Activated CD4-positive, alpha-beta T cell treated with anti-CD3 and anti-CD28 coated beads for 48 hours (primary cell): ENCODE measurements at regions not wholly inside any gene's neighbourhood (a gene's known extent, or its start where the extent isn't known, plus 50 kb on each side); places are given as distances from the start of the nearest gene placed in this dataset.

Experiments
- DNase-seq: peaks from one replicate; pipeline ENCODE4 v3.0.0-alpha.2; 2020

DNA sequence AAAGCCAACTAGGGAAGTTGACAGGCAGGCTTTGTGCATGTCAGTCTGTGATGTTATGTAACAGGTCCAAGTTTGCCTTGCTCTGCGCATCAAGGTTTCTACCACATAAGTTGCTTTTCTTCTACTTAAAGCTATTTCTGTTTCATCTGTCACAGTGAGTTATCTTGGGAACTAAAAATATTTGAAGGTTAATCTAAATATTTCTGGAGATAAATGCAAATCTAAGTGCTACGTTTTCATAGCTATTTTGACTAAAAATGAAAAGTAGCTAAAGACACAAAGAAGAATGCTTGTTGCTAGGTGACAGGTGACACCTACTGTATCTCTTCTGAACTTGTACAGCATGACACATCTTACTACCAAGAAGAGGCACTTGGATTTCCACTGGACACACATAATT lies 135.6 kb downstream of the KLF12 start:
- DNase-seq = no peak

- no peak for DNase-seq
Observed at GRCh38 chr13:73997964-73998363, 136.2 kb downstream of the KLF12 start.

- DNase-seq = no peak
Observed at GRCh38 chr13:73996569-73996968, 137.6 kb downstream of the KLF12 start.

DNA sequence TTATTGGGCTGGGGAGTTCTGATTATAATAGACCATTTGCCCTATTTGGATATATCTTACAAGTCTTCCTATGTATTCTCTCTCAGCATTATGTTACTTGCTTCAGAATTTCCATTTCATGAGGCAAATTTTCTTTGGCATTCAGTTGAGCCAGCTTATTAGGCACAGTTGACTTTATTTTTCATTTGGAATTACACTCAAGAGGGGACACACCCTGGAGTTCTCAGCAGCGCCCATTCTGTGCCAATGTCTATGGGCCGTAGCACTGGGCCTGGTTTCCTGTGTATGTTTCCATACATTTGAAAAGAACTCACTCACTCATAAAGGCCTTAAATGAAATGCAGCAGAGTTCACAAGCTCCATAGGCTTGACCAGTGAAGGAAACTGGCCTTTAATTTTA lies 138.5 kb downstream of the KLF12 start:
- DNase-seq = no peak

DNA sequence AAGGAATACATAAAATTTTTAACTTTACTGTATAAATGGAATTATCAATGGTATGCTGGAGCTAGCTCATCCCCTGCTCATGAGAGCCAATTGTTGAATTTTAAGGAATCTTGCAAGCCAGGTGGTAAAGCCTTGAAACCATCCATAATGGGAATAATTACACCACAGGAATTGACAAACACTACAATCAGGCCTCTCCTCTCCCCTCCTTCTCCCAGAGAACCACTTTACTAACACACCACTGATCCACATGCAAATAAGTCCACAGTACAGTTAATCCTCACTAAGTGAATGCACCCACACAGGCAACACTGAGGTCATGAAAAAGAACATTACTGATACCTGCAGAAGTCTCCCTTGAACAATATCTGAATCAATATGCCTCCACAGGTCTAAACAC lies 140.5 kb downstream of the KLF12 start:
- DNase-seq = no peak

DNA sequence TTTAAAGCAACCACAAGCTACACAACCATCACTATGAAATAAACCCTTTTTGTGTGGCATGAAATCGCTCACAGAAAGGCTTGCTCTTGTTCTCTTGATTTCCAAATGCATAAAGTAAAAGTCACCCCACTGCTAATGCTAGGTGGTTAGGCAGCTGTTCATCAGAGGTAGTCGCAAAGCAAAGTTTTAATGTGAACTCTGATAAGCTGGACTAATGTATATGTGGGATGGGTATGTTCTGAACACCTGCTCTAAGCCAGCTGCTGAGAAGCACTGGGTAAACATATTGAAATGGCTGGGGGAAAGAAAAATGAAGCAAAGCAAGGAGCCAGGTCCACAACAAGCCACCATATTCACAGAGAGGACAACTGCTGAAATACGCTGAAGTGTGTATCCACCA lies 142.3 kb downstream of the KLF12 start:
- no peak for DNase-seq

DNA sequence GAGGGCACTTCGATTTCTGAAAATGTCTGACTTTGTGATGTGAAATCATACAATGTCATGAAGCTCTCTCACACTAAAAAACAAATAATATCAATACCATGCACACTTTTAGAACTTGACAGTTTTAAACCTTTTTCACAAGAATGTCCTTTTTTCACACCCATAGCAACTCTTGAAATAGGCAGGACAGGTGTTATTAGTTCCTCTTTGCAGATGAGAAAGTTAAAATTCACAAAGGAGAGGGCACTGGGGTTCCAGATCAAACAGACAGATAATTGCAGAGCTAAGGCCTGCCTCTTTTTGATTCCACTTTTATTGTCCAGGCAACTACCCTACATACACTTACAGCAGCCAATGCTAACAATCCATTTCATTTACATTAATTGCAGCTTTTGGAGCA lies 142.8 kb downstream of the KLF12 start:
- DNase-seq = no peak

GRCh38 chr13:73989244-73989843 lies 144.9 kb downstream of the KLF12 start:
- DNase-seq = no peak

- DNase-seq = no peak
Observed at GRCh38 chr13:73988461-73988860, 145.7 kb downstream of the KLF12 start.

- no peak for DNase-seq
Observed at GRCh38 chr13:73987618-73988017, 146.6 kb downstream of the KLF12 start.

DNA sequence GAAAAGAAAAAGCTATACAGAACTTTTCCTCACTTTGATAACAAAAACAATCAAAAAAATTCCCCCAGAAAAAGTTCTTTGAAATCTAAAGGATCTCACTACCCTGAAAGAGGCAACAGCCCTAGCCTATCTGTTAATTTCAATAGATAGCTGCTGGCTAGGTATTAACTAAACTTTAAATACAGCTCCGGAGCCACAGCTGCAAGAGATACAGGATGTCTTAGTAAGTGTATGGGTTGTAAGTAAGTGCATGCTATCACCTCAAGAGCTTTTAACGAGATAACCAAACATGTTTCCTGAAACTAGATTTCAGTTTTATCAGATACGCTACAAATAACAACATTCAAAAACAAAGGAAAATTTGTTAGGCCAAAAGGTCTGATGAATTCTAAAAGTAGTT lies 148.4 kb downstream of the KLF12 start:
- no peak for DNase-seq

DNA sequence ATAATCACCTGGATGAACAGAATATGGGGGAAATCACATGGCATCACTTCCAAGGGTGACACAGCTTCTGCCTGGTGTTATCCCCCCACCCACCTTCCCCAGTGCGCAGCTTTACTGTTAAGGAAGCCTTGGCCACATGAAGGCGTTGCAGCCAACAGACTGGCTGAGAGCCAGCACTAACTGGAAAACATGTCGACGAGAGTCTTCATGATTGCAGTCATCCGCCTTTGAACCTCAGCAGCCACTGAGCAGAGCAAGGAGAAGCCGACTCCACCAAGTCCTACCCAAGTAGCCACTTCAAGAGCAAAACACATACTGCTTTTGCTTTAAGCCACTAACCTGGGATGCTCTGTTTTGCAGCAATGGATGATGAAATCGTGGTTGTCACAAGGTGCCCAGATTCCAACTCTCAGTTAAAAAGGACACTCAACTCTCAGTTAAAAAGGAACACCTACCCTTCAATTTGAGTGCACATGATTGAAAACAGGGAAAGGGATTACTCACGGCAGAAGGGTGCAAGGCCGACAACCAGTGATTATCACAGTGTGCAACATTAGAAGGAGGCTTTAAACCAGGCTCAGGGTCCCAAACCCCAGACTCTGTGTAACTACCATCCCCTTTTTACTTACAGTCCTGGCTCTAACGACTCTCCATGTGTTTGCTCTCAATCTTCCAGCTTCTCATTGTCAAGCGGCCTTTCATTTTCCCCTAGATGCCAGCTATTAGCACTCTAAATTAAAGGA lies 149.1 kb downstream of the KLF12 start:
- peak; percentile 85 for DNase-seq

DNA sequence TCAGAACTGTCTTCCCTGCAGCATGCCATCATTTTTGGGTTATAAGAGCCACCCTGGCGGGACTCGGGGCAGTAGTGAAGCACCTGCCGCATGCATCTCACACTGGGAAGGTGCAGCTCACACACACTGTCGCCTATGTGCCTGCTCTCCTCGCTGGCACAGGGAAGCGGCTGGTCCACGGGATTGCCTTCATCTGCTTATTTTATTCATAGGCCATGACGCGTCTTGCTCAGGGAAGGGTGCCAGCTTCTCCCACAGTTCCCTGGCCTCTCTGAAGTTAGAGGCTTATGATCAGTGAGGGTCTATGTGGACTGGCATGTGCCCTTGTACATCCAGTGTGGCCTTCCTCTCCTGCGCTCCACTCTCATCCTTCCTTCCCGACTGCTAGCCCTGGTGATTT lies 150.0 kb downstream of the KLF12 start:
- DNase-seq = no peak

DNA sequence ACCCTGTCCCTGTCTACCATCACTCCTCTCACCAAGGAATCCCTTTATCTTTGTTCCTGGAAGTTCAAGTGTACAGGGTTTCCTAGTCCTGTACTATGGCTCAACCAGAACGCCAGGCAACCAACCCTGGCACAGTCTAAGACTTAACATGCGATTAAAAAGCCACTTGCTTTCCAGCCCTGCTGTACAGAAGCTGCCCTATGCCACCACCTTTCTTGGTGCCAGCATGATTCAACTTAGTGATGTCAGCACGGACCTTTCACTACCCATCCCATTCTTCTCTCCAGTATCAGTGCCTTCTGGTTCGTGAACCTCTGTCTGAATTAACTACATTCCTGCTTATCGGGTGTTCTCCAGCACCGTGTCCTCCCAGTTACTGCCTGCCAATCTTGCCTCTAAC lies 151.1 kb downstream of the KLF12 start:
- DNase-seq = no peak

DNA sequence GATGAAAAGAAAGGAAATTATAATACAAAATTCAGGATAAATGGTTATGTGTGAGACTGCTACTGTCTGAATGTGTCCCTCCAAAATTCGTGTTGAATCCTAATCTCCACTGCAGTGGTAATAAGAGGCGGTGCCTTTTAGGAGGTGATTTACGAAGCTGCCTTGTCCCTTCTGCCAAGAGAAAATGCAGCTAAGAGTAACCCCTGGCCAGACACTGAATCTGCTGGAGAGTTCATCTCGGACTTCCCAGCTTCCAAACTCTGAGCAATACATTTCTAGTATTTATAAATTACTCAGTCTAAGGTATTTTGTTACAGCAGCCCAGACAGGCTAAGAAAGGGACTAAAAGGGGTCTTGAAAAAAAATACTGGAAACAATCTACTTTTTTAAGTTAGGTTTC lies 152.6 kb downstream of the KLF12 start:
- no peak for DNase-seq

DNA sequence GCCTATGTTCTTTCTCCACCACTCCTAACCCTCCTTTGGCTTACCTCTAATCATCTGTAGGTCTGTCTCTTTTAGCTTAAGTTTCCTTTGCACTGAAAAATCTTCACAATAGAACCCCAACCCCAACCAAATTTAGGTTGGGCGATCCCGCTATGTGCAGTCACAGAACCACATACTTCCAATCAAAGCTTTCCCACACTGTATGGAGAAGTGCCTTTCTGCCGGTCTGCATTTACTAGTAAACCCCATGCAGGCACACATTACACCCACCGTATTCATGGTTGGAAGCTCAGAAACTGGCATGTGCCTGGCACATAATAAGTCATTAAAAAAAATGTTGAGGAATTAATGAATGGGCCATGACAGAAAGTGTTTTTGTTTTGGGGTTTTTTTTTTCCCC lies 158.4 kb downstream of the KLF12 start:
- no peak for DNase-seq

DNA sequence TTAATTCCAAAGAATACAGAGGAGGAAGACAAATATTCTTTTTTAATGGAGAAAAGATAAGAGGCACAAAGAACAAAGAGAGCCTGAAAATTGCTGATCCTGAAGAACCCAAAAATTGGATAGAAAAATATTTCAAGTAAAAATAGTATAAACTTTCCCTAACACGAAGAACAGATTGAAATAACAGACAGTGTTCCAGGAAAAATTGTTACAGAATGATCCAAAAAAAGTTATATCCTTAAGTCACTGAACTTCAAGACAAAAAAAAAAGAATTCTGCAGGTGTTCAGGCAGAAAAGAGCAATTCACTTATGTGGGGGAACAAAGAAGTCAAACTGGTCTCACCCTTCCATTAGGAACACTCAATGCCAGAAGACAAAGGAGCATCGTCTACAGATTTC lies 160.2 kb downstream of the KLF12 start:
- DNase-seq = no peak

DNA sequence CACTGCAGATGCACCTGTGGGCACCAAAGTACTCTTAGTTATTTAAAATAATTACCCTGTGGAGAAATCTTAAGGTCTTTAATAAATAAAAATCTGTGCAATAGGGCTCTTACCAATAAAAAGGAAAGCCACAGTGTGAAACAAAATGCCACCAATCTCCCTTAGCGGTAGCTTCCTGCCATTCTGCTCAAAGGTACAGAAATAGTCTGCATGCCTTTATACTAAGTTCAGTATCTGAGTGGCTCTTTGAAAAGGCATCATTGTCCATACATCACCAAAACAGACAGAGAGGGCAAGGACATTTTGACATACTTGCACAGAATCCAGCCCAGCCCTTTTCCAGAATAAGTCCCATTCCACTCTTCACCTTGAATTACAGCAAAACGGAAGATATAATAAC lies 161.0 kb downstream of the KLF12 start:
- no peak for DNase-seq

GRCh38 chr13:73972545-73972944 lies 161.7 kb downstream of the KLF12 start:
- DNase-seq = no peak

DNA sequence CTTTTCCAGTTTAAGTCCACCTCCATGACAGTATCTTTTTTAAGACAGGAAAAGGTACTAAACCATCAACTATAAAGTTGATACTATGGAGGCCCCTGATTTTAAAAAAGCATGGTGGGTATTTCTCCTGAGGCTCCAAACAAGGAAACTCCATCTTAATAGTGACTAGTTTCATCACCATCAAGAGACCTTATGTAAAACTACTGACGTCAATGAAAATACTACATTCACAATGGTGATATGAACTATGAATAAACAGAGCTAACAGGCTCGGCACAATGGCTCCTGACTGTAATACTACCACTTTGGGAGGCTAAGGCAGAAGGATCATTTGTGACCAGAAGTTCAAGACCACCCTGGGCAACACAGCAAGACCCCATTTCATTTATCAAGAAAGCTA lies 162.7 kb downstream of the KLF12 start:
- DNase-seq = no peak

GRCh38 chr13:73970421-73971055 lies 163.7 kb downstream of the KLF12 start:
- no peak for DNase-seq

DNA sequence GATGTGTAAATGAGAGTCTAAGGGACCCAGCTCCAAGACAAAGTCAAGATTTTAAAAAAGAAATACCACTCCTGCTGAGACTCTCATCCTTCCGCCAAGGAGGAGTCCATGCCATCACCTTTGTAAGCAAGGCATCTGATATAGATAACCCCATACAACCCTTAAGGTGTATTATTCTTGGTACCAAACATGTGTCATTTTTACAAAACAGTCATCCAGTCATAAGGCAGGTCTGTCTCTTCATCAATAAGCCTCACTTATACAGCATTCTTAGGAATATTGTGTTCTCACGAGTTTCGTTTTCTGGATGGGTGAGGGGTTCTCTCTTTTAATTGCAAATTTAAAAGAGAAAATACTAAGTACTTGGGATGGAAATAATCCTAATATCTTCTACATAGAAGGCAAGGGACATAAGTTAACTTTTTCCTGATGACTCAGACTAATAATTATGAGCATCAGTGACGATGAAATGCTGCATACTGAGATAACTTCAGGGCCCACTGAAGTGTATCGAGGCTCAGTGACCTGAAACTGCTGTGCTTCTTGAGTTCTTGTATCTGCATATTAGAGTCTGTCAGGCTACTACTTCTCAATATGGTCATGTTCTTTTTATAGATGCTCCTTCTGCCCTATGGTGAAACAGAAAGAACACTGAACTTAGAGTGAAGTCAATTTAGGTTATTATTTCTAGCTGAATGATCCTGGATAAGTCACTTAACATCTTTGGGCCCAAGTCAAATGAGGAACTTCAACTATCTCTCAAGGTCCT lies 166.6 kb downstream of the KLF12 start:
- DNase-seq = no peak

DNA sequence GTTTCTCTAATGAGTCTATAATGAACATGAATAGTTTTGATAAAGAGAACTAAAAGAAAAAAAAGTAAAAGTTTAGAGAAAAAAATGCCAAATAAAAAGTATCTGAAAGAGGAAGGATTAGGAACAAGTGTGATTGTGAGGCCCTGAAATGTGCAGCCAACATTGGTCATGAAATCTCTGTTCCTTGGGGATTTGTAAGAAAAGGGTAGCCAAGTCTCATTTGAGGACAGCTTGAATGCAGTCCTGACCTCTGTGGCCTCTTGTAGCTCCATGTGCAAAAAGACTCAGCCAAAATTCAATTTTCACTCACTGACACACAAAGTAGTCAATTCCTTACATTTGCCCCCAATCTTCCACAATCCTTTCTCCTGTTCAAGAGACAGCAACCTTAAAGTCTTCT lies 167.9 kb downstream of the KLF12 start:
- no peak for DNase-seq

DNA sequence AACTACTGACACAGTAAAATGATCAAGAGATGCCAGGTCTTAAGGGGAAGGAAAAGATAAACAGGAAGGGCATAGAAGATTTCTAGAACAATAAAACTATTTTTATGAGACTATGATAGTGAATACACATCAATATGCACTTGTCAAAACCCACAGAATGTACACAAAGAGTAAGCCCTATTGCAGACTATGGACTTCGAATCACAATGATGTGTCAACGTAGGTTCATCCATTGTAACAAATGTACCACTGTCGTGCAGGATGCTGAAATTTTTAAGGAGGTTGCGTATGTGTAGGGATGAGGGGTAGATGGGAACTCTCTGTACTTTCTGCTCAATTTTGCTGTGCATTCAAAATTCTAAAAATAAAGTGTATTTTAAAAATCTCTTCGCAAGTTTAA lies 171.9 kb downstream of the KLF12 start:
- no peak for DNase-seq
